Forelimb muscle (tissue), 1 donor: ENCODE measurements at regions not wholly inside any gene's neighbourhood (a gene's known extent, or its start where the extent isn't known, plus 50 kb on each side); places are given as distances from the start of the nearest gene placed in this dataset.
"Not testable (repeated sequence)": the region's sequence is repeated elsewhere in the genome, so short reads cannot be mapped to it uniquely, and the experiment has no call there.

ENCODE experiments used
- DNase-seq: peaks from one replicate; pipeline ENCODE4 v3.0.0-alpha.2; 2013; ENCODE audit warnings: low read depth

DNA sequence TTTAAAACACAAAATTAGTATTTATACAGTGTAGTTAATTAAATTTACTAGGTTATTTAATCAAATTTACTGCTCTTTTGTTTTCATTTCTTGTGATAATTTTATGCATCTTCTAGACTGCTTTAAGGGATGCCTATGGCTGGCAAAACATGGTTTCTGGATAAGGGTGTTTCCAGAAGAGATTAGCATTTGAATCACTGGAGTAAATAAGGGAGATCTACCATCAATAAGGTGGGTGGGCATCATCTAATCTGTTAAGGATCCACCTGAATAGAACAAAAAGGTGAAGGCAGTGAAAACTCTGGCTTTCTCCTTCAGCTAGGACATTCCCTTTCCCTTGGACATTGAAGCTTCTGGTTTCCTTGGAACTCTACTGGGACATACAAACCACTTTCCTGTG, 146.2 kb upstream of the LAMA2 start:
- no peak for DNase-seq

DNA sequence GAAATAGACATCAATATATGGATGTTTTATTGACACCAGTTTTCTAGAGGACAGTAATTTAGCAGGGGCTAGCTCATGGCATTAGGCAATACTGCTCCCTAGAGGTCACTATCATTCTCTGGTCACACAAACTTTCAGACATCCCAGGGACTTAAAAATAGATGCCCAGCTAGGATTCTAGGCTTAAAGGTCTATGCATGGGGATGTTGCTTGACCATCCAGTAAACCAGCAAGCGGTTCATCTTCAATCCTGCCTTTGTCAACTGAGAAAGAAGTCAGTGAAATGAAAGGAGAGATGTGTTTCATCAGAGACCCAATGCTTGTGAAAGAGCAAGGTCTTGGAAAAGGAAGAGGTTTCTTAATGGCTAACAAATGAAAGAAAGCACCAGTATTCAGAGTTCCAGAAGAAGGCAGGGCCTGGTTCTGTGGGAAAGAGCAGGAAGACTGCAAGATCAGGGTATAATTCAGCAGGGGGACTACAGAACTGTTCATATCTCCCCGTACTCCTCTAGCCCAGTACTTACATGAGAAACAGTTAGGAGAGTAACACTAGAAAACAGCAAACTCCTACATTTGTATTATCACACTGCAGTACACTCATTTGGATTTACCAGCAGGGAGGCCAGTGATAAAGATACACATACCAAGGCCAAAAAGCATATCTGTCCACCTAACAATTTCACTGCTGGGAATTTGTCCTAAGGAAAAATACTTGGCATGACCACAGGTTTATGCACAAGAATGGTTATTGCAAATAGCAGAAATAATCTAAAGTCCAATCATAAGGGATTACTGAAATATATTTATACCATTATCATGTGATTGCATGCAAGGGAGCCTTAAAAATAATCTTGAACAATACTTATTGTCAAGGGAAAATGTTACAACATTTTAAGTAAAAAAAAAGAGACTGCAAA, 151.4 kb upstream of the LAMA2 start:
- no peak for DNase-seq

DNA sequence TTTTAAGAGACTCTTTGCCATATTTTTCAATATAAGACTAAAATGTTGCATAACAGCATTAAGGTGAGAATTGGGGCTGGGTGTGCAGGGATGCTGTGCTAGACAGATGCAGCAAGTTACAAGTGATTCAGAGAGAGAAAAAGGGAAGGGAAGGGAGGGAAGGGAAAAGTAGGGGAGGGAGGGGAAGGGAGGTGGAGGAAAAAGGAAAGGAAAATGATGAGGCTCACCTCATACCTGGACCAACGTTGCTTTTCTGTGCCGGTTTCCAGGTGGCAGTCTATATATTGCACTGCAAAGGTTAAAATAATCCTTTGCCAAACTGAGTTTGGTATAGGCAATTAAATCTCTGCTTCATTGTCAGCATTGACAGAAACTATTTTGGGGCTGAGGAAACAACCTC, 155.4 kb upstream of the LAMA2 start:
- no peak for DNase-seq

- DNase-seq: peak; percentile 11
These were observed 157.4 kb upstream of the LAMA2 start for GRCh38 chr6:128725271-128726233.

DNA sequence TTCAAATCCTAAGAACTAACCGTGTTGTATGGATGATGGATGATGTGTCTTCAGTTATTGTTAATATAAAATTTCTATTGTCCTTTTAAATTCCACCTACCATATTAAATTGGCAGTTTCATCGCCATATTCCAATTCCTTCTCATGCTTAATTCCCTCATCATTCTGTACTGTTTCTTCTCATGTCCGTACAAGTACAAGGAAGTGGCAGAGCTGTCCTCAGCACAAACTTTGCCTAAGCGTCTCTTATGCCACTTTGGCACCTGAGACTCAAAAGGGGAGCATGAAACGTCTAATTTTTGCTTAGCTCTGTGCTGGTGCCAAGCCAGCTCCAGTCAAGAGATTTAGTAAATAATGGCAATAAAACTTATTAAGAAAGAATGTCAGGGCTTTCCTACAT, 158.2 kb upstream of the LAMA2 start:
- DNase-seq: no peak

- no peak for DNase-seq
These were observed 159.3 kb upstream of the LAMA2 start for GRCh38 chr6:128723667-128724066.

DNA sequence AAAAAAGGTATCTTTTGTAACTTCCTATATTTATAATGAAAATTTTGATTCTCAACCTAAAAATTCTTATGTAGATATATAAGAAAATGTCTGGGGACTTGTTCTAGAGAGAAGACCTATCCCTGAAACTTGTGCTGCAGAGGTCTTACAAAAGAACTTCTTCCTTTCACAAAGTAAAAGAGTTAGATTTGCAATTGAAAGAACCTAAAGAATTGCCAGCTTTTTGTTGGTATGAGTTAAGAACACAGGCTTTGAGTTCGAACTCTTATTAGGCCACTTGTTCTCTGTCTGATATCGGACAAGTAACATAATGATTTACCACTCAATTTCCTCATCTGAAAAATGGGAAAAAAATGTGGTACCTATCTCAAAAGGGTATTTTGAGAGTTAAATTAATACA, 162.0 kb upstream of the LAMA2 start:
- no peak for DNase-seq

DNA sequence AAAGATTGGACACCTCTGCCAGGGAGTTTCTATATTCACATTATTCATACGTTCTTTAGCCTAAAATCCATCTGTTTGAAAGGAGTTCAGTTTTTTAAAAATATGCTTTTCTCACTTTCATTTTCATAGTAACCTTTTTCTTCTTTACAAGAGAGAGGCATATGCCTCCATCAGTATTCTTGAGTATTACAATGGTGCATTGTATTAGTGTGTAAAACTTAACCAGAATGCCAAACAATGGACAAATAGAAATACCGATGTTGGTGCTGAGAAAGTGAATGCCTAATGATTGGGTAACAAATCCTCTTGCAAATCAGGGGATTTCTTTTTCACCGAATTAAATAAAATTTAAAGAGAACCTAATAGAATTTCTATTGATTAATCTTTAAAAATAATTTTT, 163.2 kb upstream of the LAMA2 start:
- DNase-seq: no peak

DNA sequence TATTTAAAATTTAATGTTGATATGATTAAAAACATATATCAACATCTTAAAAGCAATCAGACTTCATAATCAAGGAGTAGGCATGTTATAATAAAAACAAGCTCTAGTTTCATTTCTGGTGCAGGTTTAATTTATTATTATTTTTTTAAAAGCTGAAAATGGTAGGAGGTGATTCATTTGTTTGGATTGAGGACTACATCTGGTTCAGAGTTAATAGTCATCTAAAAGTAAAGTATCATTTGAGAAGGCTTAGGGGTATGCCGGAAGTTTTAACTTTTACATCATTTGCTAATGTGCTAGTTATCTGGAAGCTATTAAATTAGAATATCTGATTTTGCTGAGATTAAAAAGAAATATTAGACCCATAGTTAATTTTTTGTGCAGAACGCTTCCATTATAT, 169.5 kb upstream of the LAMA2 start:
- no peak for DNase-seq

DNA sequence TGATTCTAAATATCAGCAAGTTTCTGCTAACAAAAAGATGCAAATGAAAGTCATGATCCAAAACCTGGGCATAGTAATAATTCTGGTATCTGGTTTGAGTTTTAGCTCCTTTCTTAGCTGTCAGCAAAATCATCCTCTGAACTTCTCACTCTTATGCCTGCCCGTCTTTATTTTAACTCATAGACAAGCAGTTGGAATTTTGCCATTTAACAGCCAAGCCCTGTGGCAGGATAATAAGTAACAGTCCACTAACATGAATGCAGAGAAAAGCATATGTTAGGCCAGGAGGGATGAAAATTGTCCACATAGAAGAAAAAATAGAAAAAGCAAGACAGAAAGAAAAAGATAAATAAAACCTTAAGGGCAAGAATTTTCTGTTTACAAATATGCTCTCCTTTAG, 170.0 kb upstream of the LAMA2 start:
- DNase-seq: no peak

- DNase-seq: no peak
These were observed 171.8 kb upstream of the LAMA2 start for GRCh38 chr6:128711149-128711548.

- no peak for DNase-seq
These were observed 172.6 kb upstream of the LAMA2 start for GRCh38 chr6:128710315-128710714.

GRCh38 chr6:128704601-128705000, 178.3 kb upstream of the LAMA2 start:
- DNase-seq: no peak

DNA sequence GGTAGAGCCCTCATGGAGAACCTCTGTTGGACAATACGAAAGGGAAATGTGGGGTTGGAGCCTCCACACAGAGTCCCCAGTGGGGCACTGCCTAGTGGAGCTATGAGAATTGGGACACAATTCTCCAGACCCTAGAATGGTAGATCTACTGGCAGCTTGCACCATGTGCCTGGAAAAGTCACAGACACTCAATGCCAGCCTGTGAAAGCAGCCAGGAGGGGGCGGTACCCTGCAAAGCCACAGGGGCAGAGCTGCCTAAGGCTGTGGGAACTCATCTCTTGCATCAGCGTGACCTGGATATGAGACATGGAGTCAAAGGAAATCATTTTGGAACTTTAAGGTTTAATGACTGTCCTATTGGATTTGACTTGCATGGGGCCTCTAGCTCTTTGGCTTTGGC, 179.1 kb upstream of the LAMA2 start:
- not testable (repeated sequence) for DNase-seq

- no peak for DNase-seq
These were observed 176.6 kb upstream of the PTPRK start for GRCh38 chr6:128696691-128697689.

DNA sequence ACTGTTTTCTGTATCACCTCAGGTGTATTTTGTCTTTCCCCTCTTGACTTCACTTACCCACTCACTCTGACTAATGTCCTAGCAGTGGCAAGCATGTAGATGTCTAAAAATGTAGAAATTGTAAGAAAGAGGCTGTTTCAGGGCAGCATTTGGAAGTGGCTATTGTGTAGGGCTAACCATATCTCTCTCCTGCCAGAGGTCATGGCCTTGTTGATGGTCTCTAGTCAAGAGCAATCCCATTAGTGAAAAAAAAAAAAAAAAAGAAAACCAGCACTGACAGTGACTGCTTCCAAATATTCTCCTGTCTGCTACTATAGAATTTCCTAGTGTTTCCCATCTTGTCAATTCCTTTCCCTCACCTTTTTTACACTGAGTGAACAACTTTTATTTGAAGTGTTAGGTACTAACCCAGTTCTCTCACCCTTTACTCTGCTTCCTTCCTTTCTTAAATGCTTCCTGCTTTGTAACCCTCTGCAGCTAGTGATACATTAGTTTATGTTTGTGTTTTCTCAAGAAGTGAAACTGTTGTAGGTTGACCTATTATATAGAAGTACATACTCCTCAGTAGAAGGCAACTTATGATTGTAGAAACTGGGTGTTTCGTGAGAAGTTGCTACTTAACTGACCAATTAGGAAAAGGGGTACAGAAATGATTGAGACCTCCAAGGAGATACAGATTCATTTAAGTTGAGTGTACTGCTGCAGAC, 174.1 kb upstream of the PTPRK start:
- DNase-seq: no peak

DNA sequence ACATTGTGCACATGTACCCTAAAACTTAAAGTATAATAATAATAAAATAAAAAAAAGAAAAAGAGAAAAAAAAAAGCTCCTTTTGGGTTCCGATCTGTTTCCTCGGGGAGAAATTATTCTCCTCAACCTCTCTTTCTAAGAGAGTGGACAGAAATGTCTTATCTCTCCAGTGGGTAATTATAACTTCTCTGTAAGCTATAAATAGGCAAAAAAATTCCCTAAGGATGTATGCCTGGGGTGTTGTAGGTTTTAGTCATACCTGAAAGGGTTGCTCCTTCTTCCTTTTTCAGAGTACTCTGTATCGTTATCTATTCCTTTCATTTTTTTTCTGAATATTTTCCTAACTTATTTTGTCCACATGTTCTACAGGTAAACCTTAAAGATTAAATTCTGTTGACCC, 169.7 kb upstream of the PTPRK start:
- DNase-seq: no peak

DNA sequence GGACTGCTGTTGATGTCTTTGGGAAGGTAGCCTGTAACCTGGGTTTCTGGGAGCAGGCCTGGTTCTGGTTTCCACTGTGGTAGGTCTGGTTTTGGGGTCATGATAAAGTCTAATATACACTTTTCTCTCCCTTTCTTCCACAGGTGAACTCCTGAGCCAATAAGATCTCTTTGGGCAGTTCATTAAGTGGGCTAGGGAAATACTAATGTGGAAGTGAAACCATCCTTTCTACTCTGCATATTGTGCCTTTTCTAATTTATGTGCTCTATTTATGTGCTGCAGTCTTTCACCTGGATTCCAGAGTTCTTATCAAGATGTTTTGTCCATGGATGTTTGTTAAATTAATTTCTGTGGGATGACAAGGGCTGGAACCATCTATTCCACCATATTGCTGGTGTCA, 165.7 kb upstream of the PTPRK start:
- no peak for DNase-seq

DNA sequence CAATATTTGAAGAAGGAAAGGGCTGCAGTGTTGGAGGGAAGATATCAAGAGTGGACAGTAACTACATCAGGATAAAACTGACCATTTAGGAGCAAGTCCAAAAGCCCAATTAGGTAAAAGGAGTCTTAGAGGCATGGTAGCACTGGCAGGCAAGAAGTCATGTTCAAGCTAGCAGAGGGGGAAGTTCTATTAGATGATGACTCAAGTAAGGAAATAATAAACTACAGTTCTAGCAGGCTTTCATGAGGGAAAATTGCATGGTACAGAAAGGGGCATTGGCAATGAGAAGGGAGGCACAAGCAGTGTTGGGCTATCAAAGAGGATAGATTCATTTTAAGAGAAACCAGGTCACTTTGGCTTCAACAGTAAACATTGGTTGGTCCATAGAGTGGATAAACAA, 156.1 kb upstream of the PTPRK start:
- DNase-seq: no peak

DNA sequence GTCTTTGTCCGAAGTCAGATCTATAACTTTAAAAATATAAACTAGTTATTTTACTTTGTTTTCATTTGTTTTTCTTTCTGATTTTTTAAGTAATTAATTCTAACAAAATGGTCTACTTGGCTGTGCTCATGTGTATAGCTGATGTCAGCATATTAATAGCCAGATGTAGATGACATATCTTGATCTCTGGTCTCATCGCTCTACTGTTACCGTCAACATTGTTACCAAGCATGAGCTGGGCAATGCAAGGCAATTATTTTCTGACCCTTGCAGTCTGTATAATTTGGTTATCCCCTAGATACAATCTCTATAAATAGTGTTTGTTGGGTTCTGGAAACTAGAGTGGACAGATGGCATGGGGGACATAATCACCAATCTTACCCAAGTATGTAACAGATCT, 151.6 kb upstream of the PTPRK start:
- no peak for DNase-seq

DNA sequence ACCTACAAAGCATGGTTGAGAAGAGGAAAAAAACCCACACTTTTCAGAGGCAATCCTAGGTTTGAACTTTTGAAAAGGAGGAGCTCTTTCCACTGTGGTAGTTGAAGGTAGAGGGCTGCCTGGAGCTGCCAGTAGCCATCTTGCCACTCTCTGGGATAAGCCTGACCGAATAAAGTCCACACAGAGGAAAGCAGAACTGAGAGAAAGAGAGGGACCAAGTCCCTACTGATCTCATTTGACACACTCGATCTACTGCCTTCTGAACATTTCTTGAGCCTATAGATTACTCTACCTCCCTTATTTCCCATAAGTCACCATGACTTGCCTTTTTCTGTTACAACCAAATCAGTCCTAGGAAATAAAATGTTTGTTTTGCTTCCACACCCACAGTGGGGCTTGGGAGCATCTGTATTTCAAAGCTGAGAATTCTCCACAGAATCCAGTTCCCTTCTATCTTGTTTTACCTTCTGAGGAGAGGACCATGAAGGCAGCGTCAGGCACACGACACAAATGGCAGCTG, 147.0 kb upstream of the PTPRK start:
- DNase-seq: no peak
